NCI-H345 treated with DMSO at 0.1 percent for 48 hours (cell line): ENCODE measurements at regions not wholly inside any gene's neighbourhood (a gene's known extent, or its start where the extent isn't known, plus 50 kb on each side); places are given as distances from the start of the nearest gene placed in this dataset.
"Not testable (repeated sequence)": the region's sequence is repeated elsewhere in the genome, so short reads cannot be mapped to it uniquely, and the experiment has no call there.

Source experiments
- DNase-seq: peaks from one replicate; lab custom pipeline; 2025; ENCODE audit not compliant: unreplicated experiment; lab: John Stamatoyannopoulos, UW

- DNase-seq = no peak
These were observed 86.4 kb upstream of the KIF5B start for GRCh38 chr10:32142646-32143045.

GRCh38 chr10:32141018-32141807 is 85.0 kb upstream of the KIF5B start:
- DNase-seq = no peak

GRCh38 chr10:32140403-32140802 is 84.2 kb upstream of the KIF5B start:
- DNase-seq = no peak

GRCh38 chr10:32139223-32140073 is 83.2 kb upstream of the KIF5B start:
- peak; percentile 12 for DNase-seq

- DNase-seq = not testable (repeated sequence)
These were observed 80.7 kb upstream of the KIF5B start for GRCh38 chr10:32136927-32137326.

- DNase-seq = not testable (repeated sequence)
These were observed 79.6 kb upstream of the KIF5B start for GRCh38 chr10:32135796-32136195.

GRCh38 chr10:32132357-32132946 is 76.2 kb upstream of the KIF5B start:
- DNase-seq = no peak

GRCh38 chr10:32131388-32131787 is 75.2 kb upstream of the KIF5B start:
- DNase-seq = no peak

GRCh38 chr10:32130788-32131187 is 74.6 kb upstream of the KIF5B start:
- no peak for DNase-seq

- no peak for DNase-seq
These were observed 68.8 kb upstream of the KIF5B start for GRCh38 chr10:32125023-32125422.

- no peak for DNase-seq
These were observed 66.8 kb upstream of the KIF5B start for GRCh38 chr10:32123021-32123420.

GRCh38 chr10:32121648-32122047 is 65.4 kb upstream of the KIF5B start:
- DNase-seq = no peak

- DNase-seq = no peak
These were observed 63.9 kb upstream of the KIF5B start for GRCh38 chr10:32120147-32120546.

GRCh38 chr10:32114508-32114907 is 58.3 kb upstream of the KIF5B start:
- DNase-seq = no peak

- no peak for DNase-seq
These were observed 55.8 kb upstream of the KIF5B start for GRCh38 chr10:32112055-32112454.

- DNase-seq = no peak
These were observed 55.4 kb upstream of the KIF5B start for GRCh38 chr10:32111585-32111984.

GRCh38 chr10:32110790-32111189 is 54.6 kb upstream of the KIF5B start:
- no peak for DNase-seq

- DNase-seq = no peak
These were observed 53.4 kb upstream of the KIF5B start for GRCh38 chr10:32109603-32110002.
